Gastrocnemius medialis (tissue), 4 donors: ENCODE measurements at regions not wholly inside any gene's neighbourhood (a gene's known extent, or its start where the extent isn't known, plus 50 kb on each side); places are given as distances from the start of the nearest gene placed in this dataset.

Experiments used
- CTCF ChIP-seq, 5 experiments: fragments of 450-650 bp in 3 of 5; fragments of 200-600 bp in 2 of 5; sonication (generic) in 2 of 5; IDR thresholded peaks in 4 of 5; conservative IDR thresholded peaks in 1 of 5; 1 replicate in 4 of 5; 2 replicates in 1 of 5; pipeline ENCODE4 v1.5.1; 2016 to 2019; ENCODE audit warnings: antibody characterized with exemption in 5 of 5, mild to moderate bottlenecking in 3 of 5, moderate library complexity in 3 of 5
- POLR2A ChIP-seq, 2 donors: fragments of 450-650 bp; IDR thresholded peaks; one replicate each; pipeline ENCODE4 v1.6.1; 2017; ENCODE audit warnings: antibody characterized with exemption in 2 of 2, mild to moderate bottlenecking in 2 of 2, moderate library complexity in 2 of 2

DNA sequence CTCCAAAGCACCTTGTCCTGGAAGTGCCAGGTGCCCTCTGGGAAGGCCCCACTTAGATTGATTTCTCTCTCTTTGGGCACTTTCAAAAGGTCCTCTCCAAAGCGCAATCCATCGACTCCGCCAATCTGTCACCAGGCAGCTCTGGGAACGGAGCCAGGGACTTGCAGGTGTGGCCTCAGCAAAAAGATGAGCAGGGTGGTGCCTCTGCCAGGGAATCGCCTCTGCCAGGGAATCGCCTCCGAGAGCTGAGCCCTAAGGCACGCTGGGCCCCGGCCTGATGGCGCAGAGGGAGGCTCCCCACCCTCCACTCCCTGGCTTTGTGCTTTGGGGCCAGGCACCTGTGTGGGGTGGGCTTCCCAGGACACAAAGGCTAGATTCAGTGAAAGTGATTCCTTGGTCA lies 1391.3 kb downstream of the TBC1D22A start:
- no peak for TF ChIP-seq CTCF (IDR thresholded peaks at IDR 0.05 in 4 of 5, conservative IDR thresholded peaks at IDR 0.05 in 1 of 5)
- no peak for TF ChIP-seq POLR2A (IDR thresholded peaks at IDR 0.05)
